ENCODE measurements at regions not wholly inside any gene's neighbourhood (a gene's known extent, or its start where the extent isn't known, plus 50 kb on each side); places are given as distances from the start of the nearest gene placed in this dataset.
"Not testable (repeated sequence)": the region's sequence is repeated elsewhere in the genome, so short reads cannot be mapped to it uniquely, and the experiment has no call there.

GRCh38 chr6:167662075-167662880 is 164.4 kb upstream of the AFDN start:
- DNase-seq, result no peak

GRCh38 chr6:167662881-167663205 is 163.9 kb upstream of the AFDN start:
- no peak for DNase-seq

GRCh38 chr6:167663316-167663715 is 163.4 kb upstream of the AFDN start:
- no peak for DNase-seq

GRCh38 chr6:167663784-167664443 is 162.8 kb upstream of the AFDN start:
- DNase-seq, result no peak

GRCh38 chr6:167664678-167665660 is 161.7 kb upstream of the AFDN start:
- DNase-seq, result no peak

- DNase-seq, result no peak
Measured at GRCh38 chr6:167665698-167666330, 160.9 kb upstream of the AFDN start.

GRCh38 chr6:167666571-167667203 is 160.0 kb upstream of the AFDN start:
- no peak for DNase-seq

GRCh38 chr6:167667204-167668018 is 159.3 kb upstream of the AFDN start:
- DNase-seq, result no peak

- DNase-seq, result no peak
Measured at GRCh38 chr6:167668019-167668753, 158.5 kb upstream of the AFDN start.

- no peak for DNase-seq
Measured at GRCh38 chr6:167668754-167669552, 157.8 kb upstream of the AFDN start.

- DNase-seq, result no peak
Measured at GRCh38 chr6:167669553-167669849, 157.2 kb upstream of the AFDN start.

- DNase-seq, result no peak
Measured at GRCh38 chr6:167669870-167670802, 156.6 kb upstream of the AFDN start.

GRCh38 chr6:167670938-167671338 is 155.8 kb upstream of the AFDN start:
- DNase-seq, result no peak

- DNase-seq, result not testable (repeated sequence)
Measured at GRCh38 chr6:167671379-167671976, 155.2 kb upstream of the AFDN start.

GRCh38 chr6:167671977-167672687 is 154.6 kb upstream of the AFDN start:
- no peak for DNase-seq

GRCh38 chr6:167672738-167673137 is 154.0 kb upstream of the AFDN start:
- DNase-seq, result no peak

GRCh38 chr6:167673946-167674345 is 152.8 kb upstream of the AFDN start:
- no peak for DNase-seq

GRCh38 chr6:167674486-167674885 is 152.2 kb upstream of the AFDN start:
- DNase-seq, result no peak
